ENCODE measurements at regions not wholly inside any gene's neighbourhood (a gene's known extent, or its start where the extent isn't known, plus 50 kb on each side); places are given as distances from the start of the nearest gene placed in this dataset.
A peak's percentile ranks its signal among the peaks of the same experiment; 100 is the strongest.

DNA sequence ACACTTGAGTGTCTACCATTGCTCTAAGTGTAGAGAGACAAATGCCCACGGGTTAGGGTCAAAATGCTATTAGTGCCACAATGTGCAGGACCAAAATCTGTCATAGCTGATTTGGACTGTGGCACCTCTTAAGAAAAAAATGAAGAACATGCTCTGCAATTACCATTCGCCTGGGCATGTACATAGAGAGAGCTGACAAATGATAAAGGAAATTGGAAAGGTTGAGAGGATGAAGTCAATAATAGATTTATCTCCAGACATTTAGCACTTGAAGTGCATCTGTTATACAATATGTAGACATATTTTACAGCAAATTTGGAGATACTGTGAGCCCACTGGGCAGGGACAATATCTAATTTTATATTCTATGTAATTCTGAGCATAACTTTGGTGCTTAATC is 804.4 kb downstream of the SATB2 start:
- no peaks in the 10 kb centered on the region for H3K4me1 ChIP-seq (ENCODE audit: control insufficient read depth, low read depth, low read length)
- no peak overlapping the region for H4K8ac ChIP-seq (ENCODE audit: low read depth, low read length)
- H3K56ac ChIP-seq (ENCODE audit: low read length) = no peak overlapping the region
- no peak overlapping the region for H3K4me3 ChIP-seq (ENCODE audit: low read length)
- no peak overlapping the region for H3K4me2 ChIP-seq (ENCODE audit: low read length)
- H3K4ac ChIP-seq (ENCODE audit: low read depth, low read length) = no peak overlapping the region
- no peak overlapping the region for H2BK120ac ChIP-seq (ENCODE audit: low read depth, low read length)
- no peak overlapping the region for H3K23ac ChIP-seq (ENCODE audit: low read length)
- H3K36me3 ChIP-seq (ENCODE audit: control insufficient read depth, insufficient read depth, low read length) = no peaks in the 10 kb centered on the region
- H3K79me1 ChIP-seq (ENCODE audit: low read length) = no peaks in the 10 kb centered on the region
- no peak overlapping the region for H2AK5ac ChIP-seq (ENCODE audit: low read length)
- no peak overlapping the region for H2BK5ac ChIP-seq (ENCODE audit: low read length)
- no peak overlapping the region for H2BK15ac ChIP-seq (replicated peaks; ENCODE audit: low read depth)
- no peak overlapping the region for H3K9ac ChIP-seq (ENCODE audit: low read length)
- no peak for DNase-seq
- H3K27me3 ChIP-seq (ENCODE audit: insufficient read depth, low read length, poor library complexity) = no peaks in the 10 kb centered on the region
- no peaks in the 10 kb centered on the region for H3K79me2 ChIP-seq (ENCODE audit: control insufficient read depth, insufficient read depth, low read length)
- no peak overlapping the region for H3K27ac ChIP-seq (ENCODE audit: low read depth, low read length)
- no peak overlapping the region for H3K18ac ChIP-seq (ENCODE audit: low read length)
- WGBS (ENCODE audit: extremely low coverage, insufficient coverage, low lambda C conversion rate) = no CpG with 5 or more reads among the region's 2 CpGs
- no peak overlapping the region for H4K5ac ChIP-seq (ENCODE audit: low read length)

DNA sequence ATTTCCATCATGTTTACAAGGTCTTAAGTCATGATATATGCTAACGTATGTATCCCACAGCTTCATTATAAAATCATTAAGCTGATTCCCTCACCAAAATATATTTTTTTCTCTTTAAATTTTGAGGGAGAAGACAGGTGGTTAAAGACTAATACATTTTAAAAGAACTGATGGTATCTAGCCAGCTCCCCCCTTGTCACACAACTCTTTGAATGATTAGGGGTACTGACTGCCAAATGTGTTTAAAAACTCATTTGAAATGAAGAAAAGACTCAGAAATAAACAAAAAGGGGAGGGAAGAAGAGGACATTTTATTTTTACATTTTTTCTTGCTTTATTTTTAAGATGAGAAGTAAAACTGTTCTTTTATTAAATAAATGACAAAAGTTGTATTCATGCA is 805.3 kb downstream of the SATB2 start:
- no peak for DNase-seq
- no CpG with 5 or more reads among the region's 1 CpG for WGBS (ENCODE audit: extremely low coverage, insufficient coverage, low lambda C conversion rate)
- Histone ChIP-seq H4K8ac (ENCODE audit: low read depth, low read length) (no peak overlapping the region), H3K9ac (ENCODE audit: low read length) (no peak overlapping the region), H3K36me3 (ENCODE audit: control insufficient read depth, insufficient read depth, low read length) (no peaks in the 10 kb centered on the region), H3K23ac (ENCODE audit: low read length) (no peak overlapping the region), H3K4me2 (ENCODE audit: low read length) (no peak overlapping the region), H4K5ac (ENCODE audit: low read length) (no peak overlapping the region), H2BK15ac (replicated peaks; ENCODE audit: low read depth) (no peak overlapping the region), H2AK5ac (ENCODE audit: low read length) (no peak overlapping the region), H3K4me3 (ENCODE audit: low read length) (no peak overlapping the region), H3K4me1 (ENCODE audit: control insufficient read depth, low read depth, low read length) (no peaks in the 10 kb centered on the region), H3K79me2 (ENCODE audit: control insufficient read depth, insufficient read depth, low read length) (no peaks in the 10 kb centered on the region), H3K27ac (ENCODE audit: low read depth, low read length) (no peak overlapping the region), H3K56ac (ENCODE audit: low read length) (no peak overlapping the region), H2BK5ac (ENCODE audit: low read length) (no peak overlapping the region), H3K79me1 (ENCODE audit: low read length) (no peaks in the 10 kb centered on the region), H3K18ac (ENCODE audit: low read length) (no peak overlapping the region), H3K27me3 (ENCODE audit: insufficient read depth, low read length, poor library complexity) (no peaks in the 10 kb centered on the region), H2BK120ac (ENCODE audit: low read depth, low read length) (no peak overlapping the region), H3K4ac (ENCODE audit: low read depth, low read length) (no peak overlapping the region)

DNA sequence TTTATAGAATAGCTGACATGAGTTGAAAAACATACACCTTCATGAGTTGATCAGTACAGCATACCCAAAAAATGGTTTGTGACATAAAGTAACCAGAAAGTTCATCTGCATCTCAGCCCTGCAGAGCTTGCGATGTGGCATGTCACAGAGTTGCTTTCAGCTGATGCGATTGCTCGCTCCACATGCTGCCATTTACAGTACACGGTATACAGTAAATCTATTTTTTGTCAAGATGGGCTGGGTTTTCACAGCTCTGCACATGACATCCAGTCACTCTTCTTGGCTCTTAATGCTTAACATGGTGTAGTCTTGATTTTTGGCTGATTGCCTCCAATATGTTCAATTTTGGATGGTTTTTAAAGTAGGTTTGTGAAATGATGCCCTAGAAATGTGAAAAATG is 811.9 kb downstream of the SATB2 start:
- Histone ChIP-seq H2BK120ac (ENCODE audit: low read depth, low read length) (no peak overlapping the region), H3K27ac (ENCODE audit: low read depth, low read length) (no peak overlapping the region), H3K4me3 (ENCODE audit: low read length) (no peak overlapping the region), H3K18ac (ENCODE audit: low read length) (no peak overlapping the region), H3K4me2 (ENCODE audit: low read length) (no peak overlapping the region), H3K4ac (ENCODE audit: low read depth, low read length) (no peak overlapping the region), H2BK5ac (ENCODE audit: low read length) (no peak overlapping the region), H3K4me1 (ENCODE audit: control insufficient read depth, low read depth, low read length) (no peaks in the 10 kb centered on the region), H3K9ac (ENCODE audit: low read length) (no peak overlapping the region), H3K79me1 (ENCODE audit: low read length) (no peaks in the 10 kb centered on the region), H3K27me3 (ENCODE audit: insufficient read depth, low read length, poor library complexity) (no peaks in the 10 kb centered on the region), H4K8ac (ENCODE audit: low read depth, low read length) (no peak overlapping the region), H4K5ac (ENCODE audit: low read length) (no peak overlapping the region), H2BK15ac (replicated peaks; ENCODE audit: low read depth) (no peak overlapping the region), H3K23ac (ENCODE audit: low read length) (no peak overlapping the region), H3K36me3 (ENCODE audit: control insufficient read depth, insufficient read depth, low read length) (no peaks in the 10 kb centered on the region), H3K79me2 (ENCODE audit: control insufficient read depth, insufficient read depth, low read length) (no peaks in the 10 kb centered on the region), H2AK5ac (ENCODE audit: low read length) (no peak overlapping the region), H3K56ac (ENCODE audit: low read length) (no peak overlapping the region)
- no peak for DNase-seq
- WGBS (ENCODE audit: extremely low coverage, insufficient coverage, low lambda C conversion rate) = no CpG with 5 or more reads among the region's 4 CpGs

DNA sequence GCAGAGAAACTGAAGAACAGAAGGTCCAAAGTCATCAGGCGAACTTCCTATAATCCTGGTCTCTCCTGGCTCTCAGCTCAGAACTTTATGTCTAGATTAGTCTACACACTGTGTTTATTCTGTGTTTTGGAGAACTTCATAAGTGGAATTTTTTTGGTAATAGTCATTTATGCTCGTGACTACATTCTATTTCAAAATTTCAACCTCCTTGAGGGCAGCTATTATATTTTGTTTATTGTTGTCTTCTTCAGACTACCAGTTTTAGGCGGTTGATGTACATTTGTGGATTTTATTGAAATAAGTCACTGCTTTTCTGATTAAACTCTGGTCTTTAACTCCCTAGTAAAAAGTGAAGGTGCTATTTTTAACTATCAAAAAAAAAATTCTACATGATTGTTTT is 816.6 kb downstream of the SATB2 start:
- Histone ChIP-seq H3K27me3 (ENCODE audit: insufficient read depth, low read length, poor library complexity) (no peaks in the 10 kb centered on the region), H3K4me1 (ENCODE audit: control insufficient read depth, low read depth, low read length) (no peaks in the 10 kb centered on the region), H3K56ac (ENCODE audit: low read length) (no peak overlapping the region), H3K79me2 (ENCODE audit: control insufficient read depth, insufficient read depth, low read length) (no peaks in the 10 kb centered on the region), H3K23ac (ENCODE audit: low read length) (no peak overlapping the region), H3K79me1 (ENCODE audit: low read length) (no peaks in the 10 kb centered on the region), H4K8ac (ENCODE audit: low read depth, low read length) (no peak overlapping the region), H3K18ac (ENCODE audit: low read length) (no peak overlapping the region), H2AK5ac (ENCODE audit: low read length) (no peak overlapping the region), H3K9ac (ENCODE audit: low read length) (no peak overlapping the region), H3K4ac (ENCODE audit: low read depth, low read length) (no peak overlapping the region), H3K4me3 (ENCODE audit: low read length) (no peak overlapping the region), H3K36me3 (ENCODE audit: control insufficient read depth, insufficient read depth, low read length) (no peaks in the 10 kb centered on the region), H2BK15ac (replicated peaks; ENCODE audit: low read depth) (no peak overlapping the region), H2BK5ac (ENCODE audit: low read length) (no peak overlapping the region), H2BK120ac (ENCODE audit: low read depth, low read length) (no peak overlapping the region), H3K27ac (ENCODE audit: low read depth, low read length) (no peak overlapping the region), H4K5ac (ENCODE audit: low read length) (no peak overlapping the region), H3K4me2 (ENCODE audit: low read length) (no peak overlapping the region)
- no peak for DNase-seq
- WGBS (ENCODE audit: extremely low coverage, insufficient coverage, low lambda C conversion rate) = no CpG with 5 or more reads among the region's 3 CpGs

DNA sequence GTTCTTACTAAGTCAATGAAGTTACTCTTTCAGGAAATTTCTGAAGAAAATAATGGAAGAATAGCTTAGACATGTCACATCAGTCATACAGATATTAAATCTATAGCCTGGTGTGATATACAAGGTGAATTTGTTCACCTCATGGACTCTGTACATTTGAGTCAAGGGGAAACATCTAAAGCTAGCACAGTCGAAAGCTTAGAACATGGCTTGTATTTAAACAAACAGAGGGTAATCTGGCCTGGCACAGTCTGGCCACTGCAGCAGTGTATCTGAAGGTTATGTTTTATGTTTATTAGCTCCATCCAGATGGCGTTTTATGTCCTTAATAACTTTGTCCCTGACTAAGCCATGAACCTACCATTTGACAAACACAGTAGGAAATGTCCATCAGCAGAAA is 817.3 kb downstream of the SATB2 start:
- no peak overlapping the region for H4K5ac ChIP-seq (ENCODE audit: low read length)
- H3K56ac ChIP-seq (ENCODE audit: low read length) = no peak overlapping the region
- H3K18ac ChIP-seq (ENCODE audit: low read length) = no peak overlapping the region
- H3K4me3 ChIP-seq (ENCODE audit: low read length) = no peak overlapping the region
- no peaks in the 10 kb centered on the region for H3K79me2 ChIP-seq (ENCODE audit: control insufficient read depth, insufficient read depth, low read length)
- H3K4ac ChIP-seq (ENCODE audit: low read depth, low read length) = no peak overlapping the region
- DNase-seq = no peak
- no peak overlapping the region for H2BK120ac ChIP-seq (ENCODE audit: low read depth, low read length)
- no peaks in the 10 kb centered on the region for H3K36me3 ChIP-seq (ENCODE audit: control insufficient read depth, insufficient read depth, low read length)
- no peak overlapping the region for H3K9ac ChIP-seq (ENCODE audit: low read length)
- H2BK15ac ChIP-seq (replicated peaks; ENCODE audit: low read depth) = no peak overlapping the region
- no peak overlapping the region for H3K23ac ChIP-seq (ENCODE audit: low read length)
- no peak overlapping the region for H2BK5ac ChIP-seq (ENCODE audit: low read length)
- H3K79me1 ChIP-seq (ENCODE audit: low read length) = no peaks in the 10 kb centered on the region
- no peak overlapping the region for H3K27ac ChIP-seq (ENCODE audit: low read depth, low read length)
- no CpG with 5 or more reads among the region's 2 CpGs for WGBS (ENCODE audit: extremely low coverage, insufficient coverage, low lambda C conversion rate)
- no peak overlapping the region for H4K8ac ChIP-seq (ENCODE audit: low read depth, low read length)
- H3K27me3 ChIP-seq (ENCODE audit: insufficient read depth, low read length, poor library complexity) = no peaks in the 10 kb centered on the region
- no peak overlapping the region for H3K4me2 ChIP-seq (ENCODE audit: low read length)
- H2AK5ac ChIP-seq (ENCODE audit: low read length) = no peak overlapping the region
- H3K4me1 ChIP-seq (ENCODE audit: control insufficient read depth, low read depth, low read length) = no peaks in the 10 kb centered on the region

DNA sequence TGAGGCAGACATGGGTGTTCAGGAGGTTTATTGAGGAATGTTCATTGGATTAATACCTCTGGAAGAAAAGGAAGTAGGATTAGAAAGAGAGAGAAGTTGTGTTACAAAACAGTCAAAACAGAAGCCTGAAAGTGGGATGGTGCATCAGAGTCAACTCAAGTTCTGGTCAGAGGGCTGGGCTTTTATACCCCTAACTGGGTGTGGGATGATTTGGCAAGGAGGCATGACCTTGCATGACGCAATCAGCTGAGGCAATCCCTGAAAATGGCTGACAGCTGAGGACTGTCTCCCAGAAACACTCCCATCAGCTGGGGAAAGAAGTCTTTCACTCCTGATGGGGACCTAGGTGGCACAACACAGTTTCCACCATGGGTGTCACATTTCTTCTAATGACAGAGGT is 818.2 kb downstream of the SATB2 start:
- H3K27ac ChIP-seq (ENCODE audit: low read depth, low read length) = no peak overlapping the region
- no CpG with 5 or more reads among the region's 1 CpG for WGBS (ENCODE audit: extremely low coverage, insufficient coverage, low lambda C conversion rate)
- no peak overlapping the region for H3K4ac ChIP-seq (ENCODE audit: low read depth, low read length)
- H3K18ac ChIP-seq (ENCODE audit: low read length) = no peak overlapping the region
- H2AK5ac ChIP-seq (ENCODE audit: low read length) = no peak overlapping the region
- no peaks in the 10 kb centered on the region for H3K79me1 ChIP-seq (ENCODE audit: low read length)
- H3K23ac ChIP-seq (ENCODE audit: low read length) = no peak overlapping the region
- H3K56ac ChIP-seq (ENCODE audit: low read length) = no peak overlapping the region
- H3K4me1 ChIP-seq (ENCODE audit: control insufficient read depth, low read depth, low read length) = no peaks in the 10 kb centered on the region
- no peak overlapping the region for H3K9ac ChIP-seq (ENCODE audit: low read length)
- no peak overlapping the region for H3K4me2 ChIP-seq (ENCODE audit: low read length)
- H3K27me3 ChIP-seq (ENCODE audit: insufficient read depth, low read length, poor library complexity) = no peaks in the 10 kb centered on the region
- no peak overlapping the region for H3K4me3 ChIP-seq (ENCODE audit: low read length)
- no peak overlapping the region for H2BK120ac ChIP-seq (ENCODE audit: low read depth, low read length)
- H2BK5ac ChIP-seq (ENCODE audit: low read length) = no peak overlapping the region
- no peaks in the 10 kb centered on the region for H3K79me2 ChIP-seq (ENCODE audit: control insufficient read depth, insufficient read depth, low read length)
- no peaks in the 10 kb centered on the region for H3K36me3 ChIP-seq (ENCODE audit: control insufficient read depth, insufficient read depth, low read length)
- no peak overlapping the region for H4K5ac ChIP-seq (ENCODE audit: low read length)
- DNase-seq = peak; percentile 22
- no peak overlapping the region for H2BK15ac ChIP-seq (replicated peaks; ENCODE audit: low read depth)
- H4K8ac ChIP-seq (ENCODE audit: low read depth, low read length) = no peak overlapping the region
